M059J (cell line): ENCODE measurements at regions not wholly inside any gene's neighbourhood (a gene's known extent, or its start where the extent isn't known, plus 50 kb on each side); places are given as distances from the start of the nearest gene placed in this dataset.

Experiments used
- DNase-seq: peaks from one replicate; pipeline ENCODE4 v3.0.0-alpha.2; 2012; ENCODE audit warnings: low read depth

DNA sequence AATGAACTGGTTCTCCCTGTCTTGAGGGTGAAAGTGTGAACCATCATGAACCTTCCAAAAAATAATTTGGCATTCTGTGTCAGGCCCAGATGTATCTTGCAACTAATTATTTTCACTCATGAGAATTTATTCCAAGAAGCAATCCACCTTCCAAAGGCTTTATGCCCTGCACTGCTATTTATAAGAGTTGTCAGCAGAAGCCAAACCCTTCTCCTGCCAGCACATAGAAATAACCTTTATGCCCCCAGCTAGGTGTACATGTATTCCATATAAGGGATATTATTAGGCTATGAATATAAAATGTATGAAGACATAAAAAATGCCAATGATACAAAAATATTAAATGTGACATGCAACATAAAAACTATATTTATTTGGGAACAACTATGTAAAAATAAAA lies 69.0 kb upstream of the GDF10 start:
- no peak for DNase-seq

DNA sequence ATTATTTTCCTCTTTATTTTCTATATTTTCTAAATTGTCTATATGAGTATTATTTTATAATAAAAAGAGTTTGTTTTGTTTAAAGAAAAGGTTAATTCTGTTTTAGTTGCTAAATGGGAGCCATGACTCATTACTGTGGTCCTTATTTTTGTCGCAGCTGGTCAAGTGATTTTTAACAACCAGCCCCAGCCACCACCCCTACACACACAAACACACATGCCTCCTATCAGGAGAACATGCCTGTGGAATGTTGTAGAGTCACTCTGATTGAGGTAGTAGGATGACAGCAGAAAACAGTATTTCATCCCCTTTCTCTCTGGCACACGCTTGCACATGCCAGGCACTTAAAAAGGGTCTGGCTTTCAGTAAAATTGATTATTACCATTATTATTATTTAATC lies 68.6 kb upstream of the GDF10 start:
- no peak for DNase-seq

DNA sequence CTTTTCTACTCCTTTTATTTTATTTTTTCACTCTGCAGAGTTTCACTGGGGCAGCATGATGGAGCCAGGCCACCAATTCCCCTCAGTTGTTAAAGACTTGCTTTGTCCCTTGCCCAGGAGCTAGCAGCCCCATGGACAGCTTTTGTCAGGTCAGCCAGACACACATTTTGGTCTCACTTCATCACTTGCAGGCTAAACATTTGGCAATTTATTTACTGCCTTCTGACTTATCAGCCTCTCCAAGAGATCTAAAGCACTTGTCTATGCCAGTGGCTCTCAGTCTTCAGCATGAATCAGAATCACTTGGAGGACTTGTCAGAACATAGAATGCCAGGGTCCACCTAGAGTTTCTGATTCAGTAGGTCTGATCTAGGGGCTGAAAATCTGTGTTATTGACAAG lies 66.4 kb upstream of the GDF10 start:
- no peak for DNase-seq

DNA sequence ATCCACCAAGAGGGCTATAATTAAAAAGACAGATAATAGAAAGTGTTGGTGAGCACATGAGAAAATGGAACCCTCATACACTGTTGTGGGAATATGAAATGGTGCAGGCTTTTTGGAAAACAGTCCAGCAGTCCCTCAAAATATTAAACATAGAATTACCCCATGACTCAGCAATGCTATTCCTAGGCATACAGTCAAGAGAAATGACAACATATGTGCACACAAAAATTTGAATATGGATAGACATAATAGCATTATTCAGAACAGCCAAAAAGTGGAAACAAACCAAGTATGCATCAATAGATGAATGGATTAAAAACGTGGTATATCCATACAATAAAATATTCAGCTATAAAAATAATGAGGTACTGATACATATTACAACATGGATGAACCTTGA lies 64.5 kb upstream of the GDF10 start:
- DNase-seq: no peak

DNA sequence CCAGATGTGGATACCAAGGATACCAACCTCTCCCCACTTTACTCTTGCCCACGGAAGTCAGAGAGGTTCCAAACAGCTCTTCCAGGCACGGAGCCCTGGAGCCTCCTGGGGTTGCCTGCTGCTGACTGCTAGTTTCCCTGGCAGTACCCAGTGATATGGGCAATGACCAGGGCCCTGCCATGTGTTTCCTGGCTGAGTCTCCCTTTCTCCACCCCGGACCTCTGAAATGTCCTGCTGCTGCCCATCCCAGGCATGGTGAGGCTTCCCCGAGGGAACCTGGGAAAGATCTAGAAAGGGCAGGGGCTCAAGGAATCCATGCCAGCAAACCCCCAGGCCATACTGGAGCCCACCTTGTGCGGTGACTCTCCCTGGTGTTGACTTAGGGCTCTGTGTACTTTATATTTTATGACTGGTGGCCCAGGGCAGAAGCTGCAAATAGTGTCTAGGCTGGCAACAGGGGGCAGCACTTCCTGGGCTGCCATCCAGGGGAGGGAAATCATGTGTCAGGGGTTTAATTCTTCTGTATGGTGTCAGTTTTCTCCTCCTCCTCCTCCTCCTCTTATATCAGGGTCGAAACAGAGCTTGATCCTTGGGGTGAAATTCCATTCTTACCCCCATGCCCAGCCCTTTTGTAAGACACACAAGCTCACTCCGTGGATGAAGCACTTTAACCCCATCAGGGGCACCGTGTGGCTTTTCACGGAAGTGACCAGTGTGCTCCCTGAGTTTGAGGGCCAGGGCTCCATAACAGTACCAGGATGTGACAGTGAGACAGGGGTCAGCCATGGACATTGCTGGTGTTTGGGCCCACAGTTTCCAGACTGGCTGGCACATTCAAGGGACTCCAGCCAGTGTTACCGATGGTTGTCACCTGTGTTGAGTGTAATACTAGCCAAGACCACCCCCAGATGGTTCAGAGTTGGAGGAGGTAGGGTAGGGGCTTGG lies 62.4 kb upstream of the GDF10 start:
- no peak for DNase-seq

DNA sequence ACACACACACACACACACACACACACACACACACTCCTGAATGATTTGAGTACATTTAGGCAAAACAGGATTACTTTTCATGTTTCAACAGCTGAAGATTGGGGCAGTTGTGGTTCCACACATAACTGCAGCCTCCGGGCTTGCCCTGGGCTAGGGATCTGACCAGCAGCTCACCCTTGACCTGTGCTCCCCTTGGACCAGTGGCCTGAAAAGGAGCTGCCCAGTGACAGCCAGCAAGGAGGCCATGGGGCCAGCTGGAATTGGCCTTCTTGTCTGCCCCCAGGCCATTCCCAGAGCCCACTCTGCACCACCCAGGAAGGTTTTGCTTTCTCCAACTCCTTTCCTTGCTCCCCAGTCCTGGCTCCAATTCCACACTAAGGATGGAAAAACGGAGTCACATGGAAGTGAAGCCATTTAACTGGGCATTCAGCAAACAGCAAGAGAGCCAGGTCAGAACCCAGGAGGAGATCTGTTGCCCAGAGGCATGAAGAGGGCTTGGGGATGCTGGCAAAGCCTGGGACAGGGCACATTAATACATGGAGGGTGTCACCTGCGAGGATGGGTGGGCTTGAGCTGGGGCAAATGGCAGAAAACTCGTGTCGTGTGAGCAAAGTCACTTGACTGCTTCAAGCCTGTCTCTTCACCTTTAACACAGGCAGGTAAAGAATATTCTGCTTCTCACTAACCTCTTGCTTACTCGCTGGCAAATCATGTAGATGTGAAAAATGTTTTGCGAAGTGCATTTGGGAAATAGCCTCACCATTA lies 61.5 kb upstream of the GDF10 start:
- no peak for DNase-seq

DNA sequence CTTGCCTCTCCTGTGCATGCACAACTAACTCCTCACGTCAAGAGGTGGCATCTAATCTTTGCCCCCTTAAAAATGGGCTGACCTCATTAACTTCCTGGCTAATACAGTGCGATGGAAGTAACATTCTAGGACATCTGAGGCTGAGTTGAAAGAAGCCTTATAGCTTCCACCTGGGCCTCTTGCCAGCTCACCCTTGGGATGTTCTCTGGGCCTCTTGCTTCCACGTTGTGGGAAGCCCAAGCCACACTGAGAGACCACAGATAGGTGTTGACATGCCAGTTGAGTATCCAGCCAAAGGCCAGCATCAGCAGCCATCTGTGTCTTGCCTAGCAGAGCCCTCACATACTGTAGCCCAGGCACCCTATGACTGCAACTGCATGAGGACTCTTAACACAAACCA lies 60.8 kb upstream of the GDF10 start:
- DNase-seq: no peak

DNA sequence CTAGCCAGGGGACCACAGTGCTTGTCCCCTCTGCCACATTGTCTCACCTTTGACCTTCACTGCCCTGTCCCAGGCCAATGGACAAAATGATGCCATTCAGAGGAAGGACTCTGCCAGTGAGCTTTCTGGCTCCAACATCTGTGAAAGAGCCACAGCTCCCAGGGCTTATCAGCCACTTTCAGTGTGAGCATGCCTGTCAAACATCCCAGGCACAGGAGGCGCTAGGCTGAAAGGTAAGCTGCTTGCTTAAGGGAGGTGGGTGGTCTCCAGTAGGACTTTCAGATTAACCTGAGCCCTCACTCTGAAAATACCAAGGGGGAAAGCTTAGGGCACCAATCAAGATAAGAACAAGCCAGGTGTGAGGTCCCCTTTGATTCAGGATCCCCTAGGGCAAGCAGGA lies 59.8 kb upstream of the GDF10 start:
- no peak for DNase-seq

DNA sequence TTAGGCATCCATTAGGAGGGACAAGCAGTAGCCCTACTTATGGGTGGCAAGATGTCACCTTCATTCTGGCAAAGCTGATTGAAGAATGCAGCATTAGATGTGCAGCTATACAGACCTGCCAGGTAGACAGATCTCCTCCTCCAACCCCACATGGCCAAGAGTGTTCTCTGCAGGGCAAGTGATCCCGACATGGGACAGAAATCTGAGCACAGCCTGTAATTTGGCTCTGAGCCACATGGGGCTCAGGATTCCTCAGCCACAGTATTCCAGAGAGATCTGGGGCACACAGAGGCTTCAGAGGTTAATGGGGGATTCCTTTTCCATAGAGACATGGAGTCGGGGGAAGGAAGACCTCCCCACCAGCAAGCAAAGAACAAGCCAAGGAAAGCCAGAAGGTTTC lies 58.7 kb upstream of the GDF10 start:
- DNase-seq: no peak

DNA sequence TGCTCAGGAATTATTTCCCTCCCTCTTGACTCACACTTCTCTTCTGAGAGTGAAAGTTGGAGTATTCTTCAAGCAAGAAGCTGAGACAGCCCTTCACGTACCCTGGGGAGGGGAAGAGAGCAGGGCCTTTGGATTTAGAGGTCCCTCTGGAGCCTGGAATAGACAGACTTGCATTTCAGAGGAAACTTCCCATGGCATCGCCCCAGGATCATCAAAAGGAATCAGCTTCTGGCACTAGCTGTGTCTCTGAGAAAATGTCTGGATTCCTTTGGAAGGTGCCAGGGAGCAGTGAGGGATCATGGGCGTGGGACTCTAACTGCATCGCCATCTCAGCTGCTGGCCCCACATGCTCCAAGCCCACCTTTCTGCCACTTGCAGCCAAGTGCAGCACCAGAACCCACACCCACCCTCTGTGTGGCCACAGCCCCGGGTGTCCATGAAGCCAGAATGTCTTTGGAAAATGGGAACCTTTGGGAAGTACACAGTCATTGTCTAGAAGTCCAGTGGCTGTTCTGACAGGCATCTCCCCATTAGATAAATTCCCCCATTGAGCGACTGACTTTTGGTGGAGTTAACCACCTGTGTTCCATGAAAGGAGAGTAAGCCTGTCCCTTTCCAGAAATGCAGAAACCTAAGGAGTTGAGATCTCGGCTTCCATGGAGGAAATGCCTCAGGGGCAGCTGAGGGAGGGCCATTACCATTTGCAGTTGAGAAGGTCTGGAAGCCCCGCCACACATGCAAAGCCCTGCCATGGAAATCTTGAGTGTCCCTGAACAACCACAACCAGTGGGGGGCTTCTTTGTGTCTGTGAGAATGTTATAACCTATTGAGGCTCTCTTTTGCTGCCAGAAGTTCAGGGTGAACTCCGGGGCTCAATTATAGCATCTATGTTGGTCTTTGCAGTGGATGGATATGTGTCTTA lies 57.8 kb upstream of the GDF10 start:
- DNase-seq: no peak

DNA sequence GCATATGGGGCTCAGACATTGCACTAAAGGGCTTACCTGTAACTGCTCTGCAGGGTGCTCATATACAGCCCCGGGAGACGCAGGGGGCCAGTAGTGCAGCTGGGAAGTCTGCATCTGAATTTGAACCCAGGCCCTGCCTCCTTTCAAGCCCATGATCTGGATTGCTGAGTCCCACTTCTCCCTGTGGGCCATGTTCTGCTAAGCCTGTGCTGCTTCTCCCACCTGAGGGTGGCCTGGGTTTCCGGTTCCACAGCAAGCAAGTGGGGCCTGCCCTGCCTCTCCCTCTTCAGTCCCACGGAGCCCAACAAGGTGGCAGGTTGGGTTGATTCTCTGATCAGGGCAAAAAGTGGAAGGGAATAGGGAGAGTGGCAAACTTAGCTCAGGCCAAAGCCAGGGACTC lies 56.6 kb upstream of the GDF10 start:
- no peak for DNase-seq

DNA sequence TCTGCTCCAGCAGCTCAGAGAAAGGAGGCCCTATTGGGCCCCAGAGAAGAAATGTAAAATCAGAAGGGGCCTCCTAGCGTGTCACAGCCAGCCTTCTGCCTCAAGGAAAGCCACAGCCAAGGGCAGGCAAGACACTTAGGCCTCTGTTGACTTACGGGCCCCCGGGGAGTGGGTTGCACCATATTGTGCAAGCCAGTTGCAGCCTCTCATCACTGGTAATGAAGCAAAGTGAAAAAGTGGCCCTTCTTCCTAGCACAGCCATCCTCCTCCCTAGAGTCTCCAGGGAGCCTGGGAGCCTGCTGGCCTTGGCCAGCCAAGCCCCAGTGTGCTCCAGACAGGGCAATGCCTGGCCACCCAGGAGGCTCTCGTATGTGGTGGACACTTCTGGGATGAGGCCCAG lies 56.2 kb upstream of the GDF10 start:
- no peak for DNase-seq

DNA sequence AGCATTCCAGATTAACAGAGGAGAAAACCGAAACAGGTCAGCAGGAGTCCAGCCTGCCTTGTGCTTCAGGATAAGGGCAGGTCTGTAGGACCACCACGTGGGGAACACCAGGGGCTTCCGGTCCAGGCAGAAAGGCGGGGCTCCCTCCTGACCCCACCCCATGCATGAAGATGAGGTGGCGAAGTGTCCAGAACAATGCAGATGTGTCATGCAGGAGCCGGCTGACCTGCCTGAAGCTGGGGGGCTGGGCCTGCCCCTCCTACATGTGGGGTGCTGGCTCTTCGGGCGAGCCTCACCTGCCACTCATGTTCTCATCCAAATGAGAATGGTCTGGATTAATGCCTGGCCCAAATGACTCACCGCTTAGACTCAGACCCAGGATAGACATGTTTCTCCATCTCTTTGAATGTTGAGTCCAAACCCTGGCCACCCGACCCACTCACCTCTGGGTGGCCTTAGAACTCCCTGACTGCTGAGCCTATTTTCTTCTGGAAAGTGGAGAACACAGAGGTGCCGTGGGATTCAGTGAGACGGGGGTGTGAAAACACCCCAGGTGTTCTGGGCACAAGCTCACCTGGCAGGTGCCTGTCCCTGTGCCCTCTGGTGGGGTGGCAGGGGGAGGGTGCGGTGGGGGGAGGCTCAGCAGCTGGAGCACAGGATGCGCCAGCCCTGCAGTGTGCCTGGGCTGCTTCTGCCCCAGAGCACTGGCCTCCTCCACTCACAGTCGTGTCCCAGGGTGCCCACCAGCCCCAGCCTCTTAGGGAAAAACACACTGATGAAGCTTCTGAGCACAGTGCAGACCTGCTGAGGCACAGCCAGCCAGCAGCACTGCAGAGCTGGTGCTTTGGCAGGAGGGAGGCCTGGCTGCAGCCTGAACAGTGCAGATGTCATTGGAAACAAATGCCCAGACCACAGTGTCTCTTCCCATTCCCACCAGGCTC lies 55.2 kb upstream of the GDF10 start:
- DNase-seq: peak; percentile 15

DNA sequence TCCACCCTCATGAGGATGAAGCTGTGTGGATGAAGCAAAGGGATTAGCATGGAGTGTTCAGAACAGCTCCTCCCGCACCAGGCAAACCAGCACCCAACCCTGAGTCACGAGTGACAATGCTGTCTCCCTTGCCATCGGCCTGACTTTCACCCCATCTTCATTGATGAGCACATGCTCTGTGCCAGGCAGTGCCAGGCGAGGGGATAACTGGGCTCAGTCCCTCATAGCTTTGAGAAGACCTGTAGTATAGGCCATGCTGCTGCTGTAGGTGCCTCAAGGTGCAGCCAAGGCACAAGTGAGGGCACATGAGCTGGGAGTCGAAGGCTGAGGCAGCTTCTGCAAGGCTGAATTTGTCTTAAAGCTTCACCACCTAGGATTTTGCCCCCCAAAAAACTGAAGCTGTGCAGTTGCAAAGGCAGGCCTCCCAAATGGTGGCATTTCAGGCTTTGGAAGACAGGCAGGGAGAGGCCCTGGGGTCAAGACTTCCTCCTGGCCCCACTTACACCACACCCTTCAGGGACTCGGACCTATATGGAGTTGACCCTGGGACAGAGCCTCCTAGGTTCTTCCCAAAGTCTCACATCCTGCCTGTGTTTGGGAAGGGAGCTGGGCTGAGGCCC lies 54.2 kb upstream of the GDF10 start:
- DNase-seq: no peak

DNA sequence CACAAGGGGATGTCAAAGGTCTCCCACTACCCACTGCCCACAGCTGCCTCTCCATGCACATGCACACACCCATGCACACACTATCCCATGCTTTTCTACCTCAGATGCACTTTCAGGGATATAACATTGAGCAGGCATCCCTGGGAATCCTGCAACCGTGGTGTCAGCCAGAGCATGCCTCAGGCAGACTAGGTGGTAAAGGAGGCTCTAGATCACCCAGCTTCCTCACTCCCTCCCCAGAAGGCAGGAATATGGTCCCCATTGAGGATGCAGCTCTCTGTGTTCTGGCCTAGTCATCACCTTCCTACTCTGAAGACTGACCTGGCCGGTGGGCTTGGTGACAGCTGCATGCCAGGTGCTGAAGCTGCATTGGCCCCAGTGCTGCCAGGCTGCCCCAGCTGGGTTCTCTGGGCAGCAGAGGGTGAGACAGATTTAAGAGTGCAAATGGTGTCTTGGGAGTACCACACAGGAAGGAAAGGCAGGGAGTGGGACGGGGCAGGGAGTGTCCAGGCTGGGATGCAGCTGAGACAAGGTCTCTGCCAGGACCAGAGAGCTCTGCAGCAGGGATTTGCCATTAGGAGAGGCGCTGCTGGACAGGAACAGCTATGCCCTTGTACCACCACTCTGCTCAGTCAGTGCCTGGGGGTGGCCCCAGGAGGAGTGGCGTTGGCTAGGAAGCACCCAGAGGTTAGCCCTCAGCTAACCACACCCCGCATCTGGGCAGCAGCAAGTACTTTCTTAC lies 53.4 kb upstream of the GDF10 start:
- DNase-seq: no peak

DNA sequence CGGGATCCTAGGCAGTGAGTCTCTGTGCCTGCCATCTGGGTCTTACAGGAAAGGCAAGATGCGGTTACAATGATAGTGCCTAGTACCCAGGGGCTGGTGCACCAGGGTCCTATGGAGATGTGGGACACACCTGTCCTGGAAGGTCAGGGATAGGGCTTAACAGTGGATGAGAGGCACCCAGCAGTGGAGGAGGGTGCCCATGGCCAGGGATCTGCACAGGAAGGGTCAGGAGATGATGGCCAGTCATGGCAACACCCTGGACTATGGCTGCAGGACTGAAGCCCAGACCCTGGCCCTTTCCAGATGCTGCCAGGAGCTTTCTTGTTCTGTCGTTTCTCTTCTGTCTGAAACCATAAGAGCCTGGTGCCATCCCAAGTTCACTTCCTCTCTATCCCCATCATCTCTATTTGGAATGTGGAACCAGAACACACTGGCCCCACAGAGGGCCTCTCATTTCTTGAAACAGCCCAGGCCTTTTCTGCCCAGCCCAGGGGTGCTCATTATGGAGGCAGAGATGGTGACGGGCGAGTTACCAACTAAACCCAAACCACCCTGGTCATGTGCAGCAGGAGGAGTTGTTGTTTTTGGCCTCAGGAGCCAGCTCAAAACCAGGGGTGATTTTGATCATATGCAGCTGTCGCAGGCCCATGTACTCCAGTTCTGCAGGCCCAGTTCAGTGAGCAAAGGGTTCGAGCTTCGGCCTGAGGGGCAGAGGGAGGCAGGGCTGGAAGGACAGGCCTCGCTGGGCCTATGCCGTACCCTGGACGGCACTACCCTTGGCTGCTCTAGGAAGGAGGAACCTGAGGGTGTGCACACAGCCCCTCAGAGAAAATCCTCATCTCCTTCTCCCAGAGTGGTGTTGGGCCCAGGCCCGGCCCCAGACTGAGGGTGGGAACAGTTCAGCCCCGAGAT lies 52.6 kb upstream of the GDF10 start:
- DNase-seq: no peak

DNA sequence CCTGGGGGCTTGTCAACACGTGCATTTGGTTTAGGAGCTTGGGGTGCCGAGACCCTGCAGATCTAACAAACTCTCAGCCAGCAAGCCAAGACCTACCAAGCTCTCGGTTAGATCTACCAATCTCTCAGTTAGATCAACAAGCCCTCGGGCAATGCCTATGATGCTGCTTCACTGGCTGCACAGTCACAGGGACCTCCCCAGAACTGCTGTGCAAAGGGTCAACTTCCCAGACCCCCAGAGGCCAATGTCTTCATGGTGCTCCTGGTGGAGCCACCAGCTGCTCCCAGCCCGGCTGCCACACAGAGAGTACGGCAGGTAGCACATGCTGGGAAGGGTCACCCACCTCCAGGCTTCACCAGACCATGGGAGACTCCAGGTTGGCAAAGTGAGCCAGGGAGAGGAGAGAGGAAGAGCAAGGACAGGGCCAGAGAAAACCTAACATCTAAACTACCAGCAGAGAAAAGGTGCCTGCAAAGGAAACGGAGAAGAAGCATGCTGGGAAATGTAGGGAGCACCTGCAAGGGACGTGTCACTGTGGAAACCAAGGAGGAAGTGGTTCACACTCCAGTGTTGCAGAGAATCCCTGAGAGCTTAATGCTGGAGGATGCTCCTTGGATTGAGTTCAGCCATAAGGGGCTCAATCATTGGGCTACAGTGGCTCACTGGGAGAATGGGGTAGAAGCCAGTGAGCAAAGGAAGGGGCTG lies 51.5 kb upstream of the GDF10 start:
- no peak for DNase-seq

DNA sequence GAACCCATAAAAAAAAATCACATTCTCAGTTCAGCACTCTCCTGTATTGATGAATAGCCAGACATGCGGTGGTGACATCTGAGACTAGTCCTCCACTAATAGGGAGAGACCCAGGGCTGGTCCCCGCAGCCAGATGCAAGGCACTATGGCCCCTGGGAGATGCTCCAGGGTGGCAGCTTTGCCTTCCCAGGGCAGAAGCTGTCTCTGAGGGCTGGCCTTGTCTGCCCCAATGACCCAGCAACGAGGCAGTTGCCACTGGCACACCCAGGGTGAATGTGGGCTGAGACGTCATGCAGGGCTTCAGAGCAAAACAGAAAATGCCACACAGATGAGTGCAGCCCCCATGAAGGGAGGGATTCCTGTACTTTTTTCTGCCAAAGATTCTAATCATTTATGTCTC lies 50.1 kb upstream of the GDF10 start:
- no peak for DNase-seq
